Liver (tissue), 8 donors: ENCODE measurements at regions not wholly inside any gene's neighbourhood (a gene's known extent, or its start where the extent isn't known, plus 50 kb on each side); places are given as distances from the start of the nearest gene placed in this dataset.

Source experiments
- DNase-seq: peaks from one replicate; pipeline ENCODE4 v3.0.0-alpha.2; 2017; ENCODE audit warnings: low spot score
- H3K27ac ChIP-seq, 2 donors: one replicate each; pipeline ENCODE4 v1.7.0; 2013; ENCODE audit warnings: inconsistent platforms in 2 of 2, low read length in 2 of 2, control low read depth in 1 of 2, low read depth in 1 of 2, mild to moderate bottlenecking in 1 of 2
- H3K27me3 ChIP-seq, 4 donors: one replicate each; pipeline versions ENCODE4 v1.6.1 to v1.7.0; 2013; ENCODE audit warnings: low read length in 3 of 4, inconsistent platforms in 1 of 4, mild to moderate bottlenecking in 1 of 4, moderate library complexity in 1 of 4; ENCODE audit not compliant: control insufficient read depth in 4 of 4, insufficient read depth in 4 of 4
- H3K36me3 ChIP-seq, 4 donors: one replicate each; pipeline versions ENCODE4 v1.6.1 to v1.7.0; 2013; ENCODE audit warnings: low read length in 3 of 4, mild to moderate bottlenecking in 3 of 4, low read depth in 1 of 4, moderate library complexity in 1 of 4; ENCODE audit not compliant: control insufficient read depth in 4 of 4, insufficient read depth in 3 of 4
- H3K4me1 ChIP-seq, 4 donors: one replicate each; pipeline versions ENCODE4 v1.6.1 to v1.7.0; 2013; ENCODE audit warnings: low read length in 3 of 4, mild to moderate bottlenecking in 3 of 4, moderate library complexity in 1 of 4; ENCODE audit not compliant: control insufficient read depth in 4 of 4, insufficient read depth in 4 of 4
- H3K4me3 ChIP-seq, 3 donors: one replicate each; pipeline versions ENCODE4 v1.6.1 to v1.7.0; 2013; ENCODE audit warnings: low read length in 3 of 3, control low read depth in 1 of 3, low read depth in 1 of 3, mild to moderate bottlenecking in 1 of 3
- H3K9ac ChIP-seq, 2 donors: one replicate each; pipeline ENCODE4 v1.7.0; 2013; ENCODE audit warnings: low read length in 2 of 2, mild to moderate bottlenecking in 2 of 2, moderate library complexity in 2 of 2, control low read depth in 1 of 2, low read depth in 1 of 2
- H3K9me3 ChIP-seq, 4 donors: one replicate each; pipeline versions ENCODE4 v1.6.1 to v1.7.0; 2013; ENCODE audit warnings: low read length in 3 of 4; ENCODE audit not compliant: control insufficient read depth in 4 of 4
- FOXA1 ChIP-seq: IDR thresholded peaks from 2 replicates; pipeline ENCODE4 v1.6.1; 2016; ENCODE audit warnings: antibody characterized with exemption
- FOXA2 ChIP-seq: IDR thresholded peaks from 2 replicates; pipeline ENCODE4 v1.6.1; 2016; ENCODE audit warnings: antibody characterized with exemption
- GABPA ChIP-seq, 2 donors: IDR thresholded peaks in 1 of 2; conservative IDR thresholded peaks in 1 of 2; 2 replicates each; pipeline ENCODE4 v1.6.1; 2016; ENCODE audit warnings: antibody characterized with exemption in 2 of 2, mild to moderate bottlenecking in 1 of 2, moderate library complexity in 1 of 2
- HNF4A ChIP-seq, 2 donors: conservative IDR thresholded peaks; 2 replicates each; pipeline ENCODE4 v1.6.1; 2016; ENCODE audit warnings: antibody characterized with exemption in 2 of 2, mild to moderate bottlenecking in 2 of 2
- JUND ChIP-seq, 2 donors: IDR thresholded peaks; 2 replicates each; pipeline ENCODE4 v1.6.1; 2016; ENCODE audit warnings: antibody characterized with exemption in 2 of 2
- NR2F2 ChIP-seq: IDR thresholded peaks from 2 replicates; pipeline ENCODE4 v1.6.1; 2016; ENCODE audit warnings: antibody characterized with exemption
- RAD21 ChIP-seq, 2 donors: IDR thresholded peaks; 2 replicates each; pipeline ENCODE4 v1.6.1; 2016; ENCODE audit warnings: antibody characterized with exemption in 2 of 2, mild to moderate bottlenecking in 2 of 2
- RXRA ChIP-seq, 2 donors: IDR thresholded peaks; 2 replicates each; pipeline ENCODE4 v1.6.1; 2017 to 2018; ENCODE audit warnings: antibody characterized with exemption in 2 of 2, mild to moderate bottlenecking in 1 of 2
- SP1 ChIP-seq: IDR thresholded peaks from 2 replicates; pipeline ENCODE4 v1.6.1; 2018; ENCODE audit warnings: antibody characterized with exemption, mild to moderate bottlenecking
- YY1 ChIP-seq: IDR thresholded peaks from 2 replicates; pipeline ENCODE4 v1.6.1; 2016; ENCODE audit warnings: antibody characterized with exemption, mild to moderate bottlenecking
- WGBS: extraction: QIAGEN DNeasy Blood & Tissue Kit; methylation state at CpG from one replicate; pipeline ENCODE4 v1.1.7; 2013; 5-methylcytosine and 5-hydroxymethylcytosine counted together
- TF ChIP-seq, protein P1 (sequence below): IDR thresholded peaks from 2 replicates; pipeline ENCODE4 v1.6.1; 2016; ENCODE audit warnings: antibody characterized with exemption
- TF ChIP-seq, protein P2 (sequence below): IDR thresholded peaks from 2 replicates; pipeline ENCODE4 v1.6.1; 2016; ENCODE audit warnings: antibody characterized with exemption
- TF ChIP-seq, protein P3 (sequence below): fragments of 150-350 bp; IDR thresholded peaks from 2 replicates; pipeline ENCODE4 v1.5.1; 2017; ENCODE audit warnings: improper control_type of control experiment, low read depth, low read length; ENCODE audit not compliant: missing input control
- TF ChIP-seq, protein P4 (sequence below): IDR thresholded peaks from 2 replicates; pipeline ENCODE4 v1.6.1; 2016; ENCODE audit warnings: antibody characterized with exemption, mild to moderate bottlenecking
- donor health status: healthy.
- donor health status: healthy.
- donor health status: healthy.
- donor health status: healthy.
- donor health status: healthy.

DNA sequence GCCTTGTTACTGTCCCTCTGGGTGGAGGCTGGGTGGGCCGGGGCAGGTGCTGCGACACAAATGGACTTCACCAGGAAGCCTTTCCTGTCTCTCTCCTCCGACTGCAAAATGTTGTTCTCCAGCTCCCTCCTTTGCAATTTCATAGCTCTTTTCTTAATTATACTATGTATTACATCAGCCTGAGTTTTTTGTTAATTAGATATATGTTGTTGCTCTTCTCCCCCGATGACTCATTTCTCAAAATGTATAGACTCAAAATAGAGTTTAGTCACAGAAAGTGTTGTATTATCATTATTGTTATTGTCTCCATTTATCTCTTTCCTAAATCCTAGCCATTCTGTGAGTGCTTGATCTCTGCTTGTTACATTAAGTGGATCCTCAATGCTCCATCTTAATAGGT, 122.4 kb upstream of the OSMR start:
- 83% methylated on average over 4 of the region's 4 CpGs for WGBS
- H3K4me3 ChIP-seq, result no peak overlapping the region
- no peaks in the 10 kb centered on the region for H3K4me1 ChIP-seq
- H3K9me3 ChIP-seq, result no peaks in the 10 kb centered on the region
- H3K27me3 ChIP-seq, result peaks cover 0 to 4% (median 0%) of the 10 kb centered on the region in 4 donors
- H3K36me3 ChIP-seq, result no peaks in the 10 kb centered on the region
- TF ChIP-seq, protein P1, sequence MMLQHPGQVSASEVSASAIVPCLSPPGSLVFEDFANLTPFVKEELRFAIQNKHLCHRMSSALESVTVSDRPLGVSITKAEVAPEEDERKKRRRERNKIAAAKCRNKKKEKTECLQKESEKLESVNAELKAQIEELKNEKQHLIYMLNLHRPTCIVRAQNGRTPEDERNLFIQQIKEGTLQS, result no peak
- no peak for TF ChIP-seq HNF4A (conservative IDR thresholded peaks at IDR 0.05)
- TF ChIP-seq, protein P2, sequence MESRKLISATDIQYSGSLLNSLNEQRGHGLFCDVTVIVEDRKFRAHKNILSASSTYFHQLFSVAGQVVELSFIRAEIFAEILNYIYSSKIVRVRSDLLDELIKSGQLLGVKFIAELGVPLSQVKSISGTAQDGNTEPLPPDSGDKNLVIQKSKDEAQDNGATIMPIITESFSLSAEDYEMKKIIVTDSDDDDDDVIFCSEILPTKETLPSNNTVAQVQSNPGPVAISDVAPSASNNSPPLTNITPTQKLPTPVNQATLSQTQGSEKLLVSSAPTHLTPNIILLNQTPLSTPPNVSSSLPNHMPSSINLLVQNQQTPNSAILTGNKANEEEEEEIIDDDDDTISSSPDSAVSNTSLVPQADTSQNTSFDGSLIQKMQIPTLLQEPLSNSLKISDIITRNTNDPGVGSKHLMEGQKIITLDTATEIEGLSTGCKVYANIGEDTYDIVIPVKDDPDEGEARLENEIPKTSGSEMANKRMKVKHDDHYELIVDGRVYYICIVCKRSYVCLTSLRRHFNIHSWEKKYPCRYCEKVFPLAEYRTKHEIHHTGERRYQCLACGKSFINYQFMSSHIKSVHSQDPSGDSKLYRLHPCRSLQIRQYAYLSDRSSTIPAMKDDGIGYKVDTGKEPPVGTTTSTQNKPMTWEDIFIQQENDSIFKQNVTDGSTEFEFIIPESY, result no peak
- TF ChIP-seq, protein P3, sequence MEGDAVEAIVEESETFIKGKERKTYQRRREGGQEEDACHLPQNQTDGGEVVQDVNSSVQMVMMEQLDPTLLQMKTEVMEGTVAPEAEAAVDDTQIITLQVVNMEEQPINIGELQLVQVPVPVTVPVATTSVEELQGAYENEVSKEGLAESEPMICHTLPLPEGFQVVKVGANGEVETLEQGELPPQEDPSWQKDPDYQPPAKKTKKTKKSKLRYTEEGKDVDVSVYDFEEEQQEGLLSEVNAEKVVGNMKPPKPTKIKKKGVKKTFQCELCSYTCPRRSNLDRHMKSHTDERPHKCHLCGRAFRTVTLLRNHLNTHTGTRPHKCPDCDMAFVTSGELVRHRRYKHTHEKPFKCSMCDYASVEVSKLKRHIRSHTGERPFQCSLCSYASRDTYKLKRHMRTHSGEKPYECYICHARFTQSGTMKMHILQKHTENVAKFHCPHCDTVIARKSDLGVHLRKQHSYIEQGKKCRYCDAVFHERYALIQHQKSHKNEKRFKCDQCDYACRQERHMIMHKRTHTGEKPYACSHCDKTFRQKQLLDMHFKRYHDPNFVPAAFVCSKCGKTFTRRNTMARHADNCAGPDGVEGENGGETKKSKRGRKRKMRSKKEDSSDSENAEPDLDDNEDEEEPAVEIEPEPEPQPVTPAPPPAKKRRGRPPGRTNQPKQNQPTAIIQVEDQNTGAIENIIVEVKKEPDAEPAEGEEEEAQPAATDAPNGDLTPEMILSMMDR, result no peak
- H3K27ac ChIP-seq, result no peak overlapping the region
- DNase-seq, result no peak
- H3K9ac ChIP-seq, result no peak overlapping the region

DNA sequence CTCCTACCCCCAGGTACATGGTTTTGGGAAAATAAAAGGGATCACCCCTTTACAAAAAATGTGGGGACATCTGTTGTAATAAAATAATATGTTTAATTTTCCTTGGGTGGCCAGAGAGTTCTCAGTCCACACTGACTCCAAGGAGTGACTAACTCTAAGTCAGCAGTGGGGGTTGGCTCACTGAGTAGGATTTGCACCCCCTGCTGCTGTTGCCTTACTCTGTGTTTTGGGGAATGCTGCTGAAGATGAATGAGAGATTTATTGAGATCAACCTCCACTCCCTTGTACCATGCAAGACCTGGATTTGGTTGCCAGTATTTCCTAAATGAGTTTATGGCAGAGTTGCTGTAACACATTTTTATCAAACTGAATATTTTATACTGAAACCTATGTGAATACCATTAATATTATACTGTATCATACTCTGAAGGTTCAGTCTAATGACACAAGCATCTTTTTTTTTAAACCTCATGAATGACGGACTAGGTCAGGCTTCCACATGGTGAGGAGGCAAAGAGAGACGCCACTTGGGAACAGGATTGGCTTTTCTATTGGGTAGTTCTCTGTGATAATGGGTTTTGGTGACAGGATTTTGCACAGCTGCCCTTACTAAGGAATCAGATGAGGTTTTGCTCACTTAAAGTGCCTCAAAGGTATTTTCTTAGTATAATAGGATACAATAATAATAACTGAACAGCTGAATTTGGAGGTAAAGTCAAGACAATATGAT, 121.3 kb upstream of the OSMR start:
- TF ChIP-seq NR2F2, result no peak
- no peak for TF ChIP-seq JUND (IDR thresholded peaks at IDR 0.05)
- TF ChIP-seq SP1, result no peak
- TF ChIP-seq FOXA1, result no peak
- TF ChIP-seq, protein P2, result no peak
- TF ChIP-seq FOXA2, result no peak
- TF ChIP-seq YY1, result no peak
- no peak for TF ChIP-seq RXRA (IDR thresholded peaks at IDR 0.05)
- TF ChIP-seq, protein P1, result no peak
- TF ChIP-seq RAD21 (IDR thresholded peaks at IDR 0.05), result no peak
- TF ChIP-seq, protein P4, sequence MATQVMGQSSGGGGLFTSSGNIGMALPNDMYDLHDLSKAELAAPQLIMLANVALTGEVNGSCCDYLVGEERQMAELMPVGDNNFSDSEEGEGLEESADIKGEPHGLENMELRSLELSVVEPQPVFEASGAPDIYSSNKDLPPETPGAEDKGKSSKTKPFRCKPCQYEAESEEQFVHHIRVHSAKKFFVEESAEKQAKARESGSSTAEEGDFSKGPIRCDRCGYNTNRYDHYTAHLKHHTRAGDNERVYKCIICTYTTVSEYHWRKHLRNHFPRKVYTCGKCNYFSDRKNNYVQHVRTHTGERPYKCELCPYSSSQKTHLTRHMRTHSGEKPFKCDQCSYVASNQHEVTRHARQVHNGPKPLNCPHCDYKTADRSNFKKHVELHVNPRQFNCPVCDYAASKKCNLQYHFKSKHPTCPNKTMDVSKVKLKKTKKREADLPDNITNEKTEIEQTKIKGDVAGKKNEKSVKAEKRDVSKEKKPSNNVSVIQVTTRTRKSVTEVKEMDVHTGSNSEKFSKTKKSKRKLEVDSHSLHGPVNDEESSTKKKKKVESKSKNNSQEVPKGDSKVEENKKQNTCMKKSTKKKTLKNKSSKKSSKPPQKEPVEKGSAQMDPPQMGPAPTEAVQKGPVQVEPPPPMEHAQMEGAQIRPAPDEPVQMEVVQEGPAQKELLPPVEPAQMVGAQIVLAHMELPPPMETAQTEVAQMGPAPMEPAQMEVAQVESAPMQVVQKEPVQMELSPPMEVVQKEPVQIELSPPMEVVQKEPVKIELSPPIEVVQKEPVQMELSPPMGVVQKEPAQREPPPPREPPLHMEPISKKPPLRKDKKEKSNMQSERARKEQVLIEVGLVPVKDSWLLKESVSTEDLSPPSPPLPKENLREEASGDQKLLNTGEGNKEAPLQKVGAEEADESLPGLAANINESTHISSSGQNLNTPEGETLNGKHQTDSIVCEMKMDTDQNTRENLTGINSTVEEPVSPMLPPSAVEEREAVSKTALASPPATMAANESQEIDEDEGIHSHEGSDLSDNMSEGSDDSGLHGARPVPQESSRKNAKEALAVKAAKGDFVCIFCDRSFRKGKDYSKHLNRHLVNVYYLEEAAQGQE, result no peak
- TF ChIP-seq GABPA (IDR thresholded peaks at IDR 0.05 in 1 of 2, conservative IDR thresholded peaks at IDR 0.05 in 1 of 2), result no peak
- TF ChIP-seq HNF4A (conservative IDR thresholded peaks at IDR 0.05), result no peak
- no peak for DNase-seq
- Histone ChIP-seq H3K9ac (no peak overlapping the region), H3K4me1 (no peaks in the 10 kb centered on the region), H3K27me3 (peaks cover 0 to 4% (median 0%) of the 10 kb centered on the region in 4 donors), H3K4me3 (no peak overlapping the region), H3K27ac (no peak overlapping the region), H3K36me3 (no peaks in the 10 kb centered on the region), H3K9me3 (no peaks in the 10 kb centered on the region)
- WGBS, result 86% methylated on average over 2 of the region's 2 CpGs
